ENCODE measurements at regions not wholly inside any gene's neighbourhood (a gene's known extent, or its start where the extent isn't known, plus 50 kb on each side); places are given as distances from the start of the nearest gene placed in this dataset.

DNA sequence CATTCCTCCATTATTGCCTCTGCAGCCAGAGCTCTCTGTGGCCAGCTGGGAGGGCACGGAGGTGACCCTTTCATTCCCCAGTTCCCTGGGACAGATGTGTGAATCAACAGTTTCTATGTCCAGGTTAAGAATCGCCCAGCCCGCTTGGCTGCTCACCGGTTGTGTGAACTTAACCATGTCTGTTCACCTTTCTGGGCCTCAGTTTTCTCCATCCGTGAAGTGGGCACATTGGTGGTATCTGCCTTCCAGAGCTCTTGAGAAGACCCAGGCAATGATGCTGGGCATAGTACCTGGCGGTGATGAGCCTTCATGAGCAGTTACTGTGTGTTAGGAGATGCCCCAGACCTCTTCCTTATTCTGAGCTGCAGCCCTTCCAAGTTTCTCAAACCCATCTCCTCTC, 238.3 kb downstream of the MATN1 start:
- TF ChIP-seq, protein P1, sequence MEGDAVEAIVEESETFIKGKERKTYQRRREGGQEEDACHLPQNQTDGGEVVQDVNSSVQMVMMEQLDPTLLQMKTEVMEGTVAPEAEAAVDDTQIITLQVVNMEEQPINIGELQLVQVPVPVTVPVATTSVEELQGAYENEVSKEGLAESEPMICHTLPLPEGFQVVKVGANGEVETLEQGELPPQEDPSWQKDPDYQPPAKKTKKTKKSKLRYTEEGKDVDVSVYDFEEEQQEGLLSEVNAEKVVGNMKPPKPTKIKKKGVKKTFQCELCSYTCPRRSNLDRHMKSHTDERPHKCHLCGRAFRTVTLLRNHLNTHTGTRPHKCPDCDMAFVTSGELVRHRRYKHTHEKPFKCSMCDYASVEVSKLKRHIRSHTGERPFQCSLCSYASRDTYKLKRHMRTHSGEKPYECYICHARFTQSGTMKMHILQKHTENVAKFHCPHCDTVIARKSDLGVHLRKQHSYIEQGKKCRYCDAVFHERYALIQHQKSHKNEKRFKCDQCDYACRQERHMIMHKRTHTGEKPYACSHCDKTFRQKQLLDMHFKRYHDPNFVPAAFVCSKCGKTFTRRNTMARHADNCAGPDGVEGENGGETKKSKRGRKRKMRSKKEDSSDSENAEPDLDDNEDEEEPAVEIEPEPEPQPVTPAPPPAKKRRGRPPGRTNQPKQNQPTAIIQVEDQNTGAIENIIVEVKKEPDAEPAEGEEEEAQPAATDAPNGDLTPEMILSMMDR (IDR thresholded peaks at IDR 0.05; ENCODE audit: low read depth, low read length, missing control alignments) = no peak
- no peak for DNase-seq (ENCODE audit: low read depth)
- H3K4me3 ChIP-seq (ENCODE audit: low read depth, low read length) = no peak overlapping the region

DNA sequence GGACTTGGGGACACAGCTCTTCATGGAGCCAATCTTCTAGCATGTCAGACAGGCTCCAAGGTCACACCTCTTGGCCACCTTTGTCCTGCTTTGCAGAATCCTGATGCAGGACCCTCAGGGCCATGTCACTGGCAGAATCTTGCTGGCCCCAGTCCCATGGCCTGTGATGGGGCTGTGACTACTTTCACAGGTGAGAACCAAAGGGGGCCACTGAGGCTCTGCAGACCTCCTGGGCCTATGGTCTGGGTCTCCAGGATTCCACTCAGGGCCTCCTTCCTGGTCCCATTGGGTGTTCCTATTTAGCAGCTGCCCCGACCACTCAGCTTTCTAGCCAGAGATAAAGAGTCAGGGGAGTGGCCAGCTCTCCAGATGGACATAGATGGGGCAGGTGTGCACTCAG, 238.7 kb downstream of the MATN1 start:
- TF ChIP-seq, protein P1 (IDR thresholded peaks at IDR 0.05; ENCODE audit: low read depth, low read length, missing control alignments) = no peak
- DNase-seq (ENCODE audit: low read depth) = no peak
- H3K4me3 ChIP-seq (ENCODE audit: low read depth, low read length) = no peak overlapping the region

DNA sequence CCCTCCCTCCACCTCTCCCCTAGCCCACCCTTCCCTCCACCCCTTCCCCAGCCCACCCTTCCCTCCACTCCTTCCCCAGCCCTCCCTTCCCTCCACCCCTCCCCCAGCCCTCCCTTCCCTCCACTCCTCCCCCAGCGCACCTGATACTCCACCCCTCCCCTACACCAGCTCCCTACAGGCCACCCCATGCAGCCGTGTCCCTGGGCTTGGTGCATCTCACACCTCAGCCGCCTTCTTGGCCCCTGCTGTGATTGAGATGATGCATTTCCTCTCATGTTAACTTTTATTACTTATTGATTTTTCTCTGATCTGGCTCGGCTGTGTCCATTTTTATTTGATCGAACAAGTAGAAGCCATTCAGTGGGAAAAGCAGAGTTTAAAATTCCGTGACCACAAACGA, 243.8 kb downstream of the MATN1 start:
- no peak for DNase-seq (ENCODE audit: low read depth)
- TF ChIP-seq, protein P1 (IDR thresholded peaks at IDR 0.05; ENCODE audit: low read depth, low read length, missing control alignments) = no peak
- H3K4me3 ChIP-seq (ENCODE audit: low read depth, low read length) = no peak overlapping the region

DNA sequence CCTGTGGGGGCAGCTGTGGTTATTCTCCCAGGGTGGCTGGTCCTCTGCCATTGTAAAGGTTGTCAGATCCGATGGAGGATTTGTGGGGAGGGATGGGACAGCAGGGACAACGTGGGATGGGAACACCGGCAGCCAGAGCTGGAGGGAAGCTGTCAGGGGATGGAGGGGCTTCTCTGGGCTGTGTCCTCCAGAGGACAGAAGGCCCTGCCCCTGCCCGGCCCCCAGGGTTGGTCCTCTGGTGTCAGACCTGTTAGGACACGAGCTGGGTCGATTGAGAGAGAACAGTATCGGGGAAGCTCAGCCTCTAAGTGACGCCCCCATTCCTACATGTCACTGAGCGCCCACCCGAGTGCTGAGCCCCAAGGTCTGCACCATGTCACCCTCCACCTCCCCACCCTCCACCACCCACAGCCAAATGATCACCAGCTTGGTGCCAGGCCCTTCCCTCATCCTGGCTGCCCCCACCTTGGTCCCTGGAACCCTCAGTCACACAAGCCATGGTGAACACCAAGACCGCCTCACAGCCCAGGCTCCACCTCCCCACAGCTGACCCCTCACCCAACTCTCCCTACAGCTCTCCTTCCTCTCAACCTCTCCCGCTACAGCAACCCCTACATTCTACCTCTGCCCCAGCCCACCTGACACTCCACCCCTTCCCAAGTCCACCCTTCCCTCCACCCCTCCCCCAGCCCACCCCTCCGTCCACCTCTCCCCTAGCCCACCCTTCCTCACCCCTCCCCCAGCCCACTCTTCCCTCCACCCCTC, 244.4 kb downstream of the MATN1 start:
- TF ChIP-seq, protein P1 (IDR thresholded peaks at IDR 0.05; ENCODE audit: low read depth, low read length, missing control alignments) = no peak
- H3K4me3 ChIP-seq (ENCODE audit: low read depth, low read length) = no peak overlapping the region
- DNase-seq (ENCODE audit: low read depth) = no peak

DNA sequence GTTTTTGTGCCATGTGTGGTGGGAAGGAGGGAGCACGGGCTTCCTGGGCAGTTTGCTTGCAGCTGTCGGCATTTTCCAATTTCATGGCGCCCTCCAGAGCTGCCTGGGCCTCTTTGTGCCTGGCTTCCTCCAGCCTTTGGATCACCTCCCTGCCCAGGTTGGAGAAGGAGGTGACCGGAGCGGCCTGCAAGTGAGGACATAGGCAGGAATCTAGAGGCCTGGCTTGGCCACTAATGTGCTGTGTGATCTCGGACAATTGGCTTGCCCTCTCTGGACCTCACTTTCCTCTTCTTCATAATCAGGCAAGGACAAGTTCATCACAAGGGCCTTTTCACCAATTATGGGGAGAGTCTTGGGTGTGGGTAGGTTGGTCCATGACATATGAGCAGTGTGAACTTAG, 245.1 kb downstream of the MATN1 start:
- H3K4me3 ChIP-seq (ENCODE audit: low read depth, low read length) = no peak overlapping the region
- TF ChIP-seq, protein P1 (IDR thresholded peaks at IDR 0.05; ENCODE audit: low read depth, low read length, missing control alignments) = no peak
- DNase-seq (ENCODE audit: low read depth) = no peak

DNA sequence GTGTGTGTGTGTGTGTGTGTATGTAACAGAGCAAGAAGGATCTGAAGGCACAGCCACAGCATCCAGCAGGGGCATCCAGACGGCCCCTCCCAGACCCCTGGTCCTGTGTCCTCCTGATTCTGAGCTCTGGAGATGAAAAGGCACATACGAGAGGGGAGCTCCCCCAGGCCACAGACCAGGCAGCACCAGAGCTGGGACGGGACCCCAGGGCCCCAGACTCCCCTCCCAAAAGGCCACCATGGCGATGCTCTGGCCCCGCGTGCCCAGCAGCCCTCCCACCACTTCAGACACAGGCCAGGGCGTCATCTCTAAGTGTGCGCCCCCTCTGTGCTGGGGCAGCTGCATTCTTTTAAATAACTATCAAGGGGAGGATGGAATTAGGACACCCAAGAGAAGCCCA, 245.8 kb downstream of the MATN1 start:
- no peak for DNase-seq (ENCODE audit: low read depth)
- H3K4me3 ChIP-seq (ENCODE audit: low read depth, low read length) = no peak overlapping the region
- TF ChIP-seq, protein P1 (IDR thresholded peaks at IDR 0.05; ENCODE audit: low read depth, low read length, missing control alignments) = no peak

DNA sequence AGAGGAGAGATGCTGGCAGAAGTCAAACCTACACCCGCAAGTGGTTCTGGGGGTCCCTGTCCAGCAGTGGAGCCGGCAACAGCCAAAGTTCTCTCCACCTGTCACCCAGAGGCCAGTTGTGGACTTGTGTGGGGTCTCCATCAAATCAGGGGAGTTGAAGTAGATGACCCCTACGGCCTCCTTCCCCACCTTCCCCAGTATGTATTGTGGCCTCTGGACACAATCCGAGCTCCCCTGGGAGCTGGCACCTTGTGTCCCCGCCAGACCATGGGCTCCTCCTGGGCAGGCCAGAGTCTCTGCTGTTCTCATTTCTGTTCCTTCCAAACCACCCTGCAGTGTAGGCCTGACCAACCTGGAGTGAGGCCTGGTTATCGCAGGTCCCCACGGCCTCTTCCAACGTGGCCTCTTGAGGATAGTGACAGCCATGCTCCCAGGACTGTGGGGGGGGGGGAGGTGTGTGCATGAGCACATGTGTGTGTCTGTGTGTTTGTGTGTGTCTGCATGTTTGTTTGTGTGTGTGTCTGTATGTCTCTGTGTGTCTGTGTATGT, 246.4 kb downstream of the MATN1 start:
- TF ChIP-seq, protein P1 (IDR thresholded peaks at IDR 0.05; ENCODE audit: low read depth, low read length, missing control alignments) = no peak
- no peak overlapping the region for H3K4me3 ChIP-seq (ENCODE audit: low read depth, low read length)
- DNase-seq (ENCODE audit: low read depth) = no peak
